Superior temporal gyrus (tissue), 1 donor: ENCODE measurements at regions not wholly inside any gene's neighbourhood (a gene's known extent, or its start where the extent isn't known, plus 50 kb on each side); places are given as distances from the start of the nearest gene placed in this dataset.
A peak's percentile ranks its signal among the peaks of the same experiment; 100 is the strongest.

Source experiments
- DNase-seq: peaks from one replicate; pipeline ENCODE4 v3.0.0-alpha.2; 2016; ENCODE audit errors: extremely low spot score

GRCh38 chr7:118573085-118573484, 348.6 kb downstream of the ANKRD7 start:
- peak; percentile 37 for DNase-seq

GRCh38 chr7:118575393-118575948, 351.0 kb downstream of the ANKRD7 start:
- DNase-seq: no peak

- no peak for DNase-seq
Observed at GRCh38 chr7:118580743-118581382, 356.4 kb downstream of the ANKRD7 start.

GRCh38 chr7:118583641-118584040, 359.1 kb downstream of the ANKRD7 start:
- no peak for DNase-seq

- no peak for DNase-seq
Observed at GRCh38 chr7:118586248-118586647, 361.7 kb downstream of the ANKRD7 start.

GRCh38 chr7:118590107-118590506, 365.6 kb downstream of the ANKRD7 start:
- no peak for DNase-seq

GRCh38 chr7:118602090-118602489, 377.6 kb downstream of the ANKRD7 start:
- DNase-seq: no peak

- DNase-seq: no peak
Observed at GRCh38 chr7:118606602-118607001, 382.1 kb downstream of the ANKRD7 start.

- no peak for DNase-seq
Observed at GRCh38 chr7:118609207-118609606, 384.7 kb downstream of the ANKRD7 start.

GRCh38 chr7:118615681-118616080, 391.2 kb downstream of the ANKRD7 start:
- DNase-seq: no peak

GRCh38 chr7:118621810-118622360, 397.4 kb downstream of the ANKRD7 start:
- DNase-seq: no peak

- no peak for DNase-seq
Observed at GRCh38 chr7:118626739-118627138, 402.2 kb downstream of the ANKRD7 start.

- DNase-seq: no peak
Observed at GRCh38 chr7:118627467-118627866, 403.0 kb downstream of the ANKRD7 start.

- no peak for DNase-seq
Observed at GRCh38 chr7:118629898-118630438, 405.5 kb downstream of the ANKRD7 start.

GRCh38 chr7:118642396-118642795, 417.9 kb downstream of the ANKRD7 start:
- no peak for DNase-seq

- DNase-seq: no peak
Observed at GRCh38 chr7:118644346-118644745, 419.8 kb downstream of the ANKRD7 start.

- DNase-seq: no peak
Observed at GRCh38 chr7:118648002-118648401, 423.5 kb downstream of the ANKRD7 start.

- DNase-seq: no peak
Observed at GRCh38 chr7:118657391-118658005, 433.0 kb downstream of the ANKRD7 start.

- no peak for DNase-seq
Observed at GRCh38 chr7:118662266-118662665, 437.8 kb downstream of the ANKRD7 start.

GRCh38 chr7:118664498-118664897, 440.0 kb downstream of the ANKRD7 start:
- no peak for DNase-seq

- no peak for DNase-seq
Observed at GRCh38 chr7:118671149-118671548, 446.6 kb downstream of the ANKRD7 start.

GRCh38 chr7:118684796-118685195, 460.3 kb downstream of the ANKRD7 start:
- no peak for DNase-seq

- DNase-seq: no peak
Observed at GRCh38 chr7:118689403-118689802, 464.9 kb downstream of the ANKRD7 start.
